ENCODE measurements at regions not wholly inside any gene's neighbourhood (a gene's known extent, or its start where the extent isn't known, plus 50 kb on each side); places are given as distances from the start of the nearest gene placed in this dataset.

GRCh38 chr6:120996340-120996739 is 337.9 kb downstream of the TBC1D32 start:
- H4K20me1 ChIP-seq (ENCODE audit: insufficient read depth), result no peaks in the 10 kb centered on the region
- no peak for TF ChIP-seq CTCF (conservative IDR thresholded peaks at IDR 0.05; ENCODE audit: low read depth, low read length)

GRCh38 chr6:120994573-120994967 is 339.7 kb downstream of the TBC1D32 start:
- Histone ChIP-seq H3K27ac (no peak overlapping the region), H4K20me1 (ENCODE audit: insufficient read depth) (no peaks in the 10 kb centered on the region), H3K4me3 (IDR thresholded peaks at IDR 0.05; ENCODE audit: insufficient read depth, low read depth, low read length) (no peak overlapping the region), H3K36me3 (ENCODE audit: insufficient read depth) (no peaks in the 10 kb centered on the region), H3K4me2 (no peak overlapping the region), H2AFZ (ENCODE audit: low read depth) (no peak overlapping the region), H3K27me3 (ENCODE audit: insufficient read depth, low read depth) (no peaks in the 10 kb centered on the region), H3K9ac (no peak overlapping the region), H3K79me2 (ENCODE audit: insufficient read depth, low read depth) (no peaks in the 10 kb centered on the region), H3K4me1 (ENCODE audit: low read depth, poor library complexity, severe bottlenecking) (no peaks in the 10 kb centered on the region)
- no peak for TF ChIP-seq CTCF (conservative IDR thresholded peaks at IDR 0.05; ENCODE audit: low read depth, low read length)

More at GRCh38 chr6:120996340-120996739, 337.9 kb downstream of the TBC1D32 start:
- H2AFZ ChIP-seq (ENCODE audit: low read depth), result no peak overlapping the region
- no peak overlapping the region for H3K4me3 ChIP-seq (IDR thresholded peaks at IDR 0.05; ENCODE audit: insufficient read depth, low read depth, low read length)
- no peaks in the 10 kb centered on the region for H3K27me3 ChIP-seq (ENCODE audit: insufficient read depth, low read depth)
- H3K4me2 ChIP-seq, result no peak overlapping the region
- H3K27ac ChIP-seq, result no peak overlapping the region
- no peaks in the 10 kb centered on the region for H3K36me3 ChIP-seq (ENCODE audit: insufficient read depth)
- no peak overlapping the region for H3K9ac ChIP-seq
- H3K4me1 ChIP-seq (ENCODE audit: low read depth, poor library complexity, severe bottlenecking), result no peaks in the 10 kb centered on the region
- no peaks in the 10 kb centered on the region for H3K79me2 ChIP-seq (ENCODE audit: insufficient read depth, low read depth)

DNA sequence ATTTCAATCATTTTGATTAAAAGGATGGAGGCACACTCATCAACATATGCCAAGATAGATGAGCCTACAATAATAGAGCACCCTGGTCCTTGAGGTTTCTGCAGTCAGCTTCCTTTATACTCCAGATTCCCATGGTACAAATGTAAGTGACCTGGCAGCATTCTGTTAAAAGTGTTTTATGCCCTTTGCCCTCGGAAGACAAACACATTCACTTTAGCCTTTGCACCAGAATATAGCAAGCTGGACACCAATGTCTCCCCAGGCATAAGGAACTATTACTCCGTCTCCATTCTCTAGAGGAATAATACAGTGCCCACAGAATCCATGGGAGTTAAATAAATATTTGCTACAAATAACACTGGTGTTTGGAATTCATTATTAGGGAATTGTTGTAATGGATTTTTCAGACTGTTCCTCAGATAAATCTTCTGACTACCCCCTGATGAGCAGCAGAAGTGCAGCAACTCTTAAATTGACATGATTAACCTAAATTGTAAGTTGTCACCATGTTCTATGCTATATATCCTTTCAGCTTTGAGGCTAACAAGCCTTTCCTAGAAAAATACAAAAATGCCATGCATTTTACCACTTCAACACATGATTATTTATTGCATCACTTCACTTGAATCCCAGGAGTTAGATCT is 340.2 kb downstream of the TBC1D32 start:
- Histone ChIP-seq H3K27me3 (ENCODE audit: insufficient read depth, low read depth) (no peaks in the 10 kb centered on the region), H2AFZ (ENCODE audit: low read depth) (no peak overlapping the region), H4K20me1 (ENCODE audit: insufficient read depth) (no peaks in the 10 kb centered on the region), H3K4me1 (ENCODE audit: low read depth, poor library complexity, severe bottlenecking) (no peaks in the 10 kb centered on the region), H3K79me2 (ENCODE audit: insufficient read depth, low read depth) (no peaks in the 10 kb centered on the region), H3K4me3 (IDR thresholded peaks at IDR 0.05; ENCODE audit: insufficient read depth, low read depth, low read length) (no peak overlapping the region), H3K4me2 (no peak overlapping the region), H3K27ac (no peak overlapping the region), H3K36me3 (ENCODE audit: insufficient read depth) (no peaks in the 10 kb centered on the region), H3K9ac (no peak overlapping the region)
- TF ChIP-seq CTCF (conservative IDR thresholded peaks at IDR 0.05; ENCODE audit: low read depth, low read length), result no peak

DNA sequence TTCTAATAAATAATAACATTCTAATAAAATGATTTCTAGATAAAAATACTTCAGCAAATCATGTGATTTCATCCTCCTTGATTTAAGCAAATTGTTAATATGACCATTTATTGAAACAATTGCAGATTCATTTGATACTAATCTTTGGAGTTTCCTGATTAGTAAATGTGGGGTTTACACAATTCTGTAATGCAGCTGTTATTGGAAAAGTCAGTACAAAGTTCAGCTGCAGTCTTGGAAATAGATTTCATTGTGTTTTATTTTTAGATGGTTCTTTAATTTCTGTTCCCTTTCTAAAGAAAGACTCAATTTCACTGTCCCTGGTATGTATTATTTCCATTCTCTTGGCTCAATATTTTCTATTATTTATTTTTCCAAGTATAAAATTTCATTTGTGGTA is 342.0 kb downstream of the TBC1D32 start:
- H3K4me2 ChIP-seq, result no peak overlapping the region

More for the DNA sequence above, 342.0 kb downstream of the TBC1D32 start:
- H2AFZ ChIP-seq (ENCODE audit: low read depth), result no peak overlapping the region
- TF ChIP-seq CTCF (conservative IDR thresholded peaks at IDR 0.05; ENCODE audit: low read depth, low read length), result no peak
- H3K27me3 ChIP-seq (ENCODE audit: insufficient read depth, low read depth), result no peaks in the 10 kb centered on the region
- no peak overlapping the region for H3K4me3 ChIP-seq (IDR thresholded peaks at IDR 0.05; ENCODE audit: insufficient read depth, low read depth, low read length)
- no peaks in the 10 kb centered on the region for H3K36me3 ChIP-seq (ENCODE audit: insufficient read depth)
- no peaks in the 10 kb centered on the region for H3K4me1 ChIP-seq (ENCODE audit: low read depth, poor library complexity, severe bottlenecking)
- H3K9ac ChIP-seq, result no peak overlapping the region
- H3K27ac ChIP-seq, result no peak overlapping the region
- no peaks in the 10 kb centered on the region for H3K79me2 ChIP-seq (ENCODE audit: insufficient read depth, low read depth)
- no peaks in the 10 kb centered on the region for H4K20me1 ChIP-seq (ENCODE audit: insufficient read depth)

Data from KMS-11 (cell line).